T-helper 2 cell (primary cell): ENCODE measurements at regions not wholly inside any gene's neighbourhood (a gene's known extent, or its start where the extent isn't known, plus 50 kb on each side); places are given as distances from the start of the nearest gene placed in this dataset.

Experiments used
- DNase-seq, 5 experiments: peaks; one replicate each; pipeline versions ENCODE4 v3.0.0 to v3.0.0-alpha.2; 2012 to 2022

GRCh38 chr16:86041807-86042206 is 142.8 kb downstream of the IRF8 start:
- no peak for DNase-seq

- no peak for DNase-seq
Observed at GRCh38 chr16:86042393-86042792, 143.4 kb downstream of the IRF8 start.

- no peak for DNase-seq
Observed at GRCh38 chr16:86042996-86043725, 144.2 kb downstream of the IRF8 start.

GRCh38 chr16:86044241-86044671 is 145.3 kb downstream of the IRF8 start:
- peak in 1 of 5 experiments; percentile 26 for DNase-seq

GRCh38 chr16:86044881-86045590 is 146.1 kb downstream of the IRF8 start:
- DNase-seq, result peak in 2 of 5 experiments; percentile 10 to 23

GRCh38 chr16:86045591-86045971 is 146.6 kb downstream of the IRF8 start:
- no peak for DNase-seq

GRCh38 chr16:86046026-86046425 is 147.1 kb downstream of the IRF8 start:
- no peak for DNase-seq

GRCh38 chr16:86046667-86047270 is 147.8 kb downstream of the IRF8 start:
- DNase-seq, result no peak

- DNase-seq, result no peak
Observed at GRCh38 chr16:86048221-86048620, 149.3 kb downstream of the IRF8 start.

GRCh38 chr16:86048882-86049585 is 150.1 kb downstream of the IRF8 start:
- DNase-seq, result no peak

- no peak for DNase-seq
Observed at GRCh38 chr16:86049641-86050040, 150.7 kb downstream of the IRF8 start.

GRCh38 chr16:86050111-86050510 is 151.1 kb downstream of the IRF8 start:
- DNase-seq, result no peak

- DNase-seq, result no peak
Observed at GRCh38 chr16:86050591-86051367, 151.8 kb downstream of the IRF8 start.

- DNase-seq, result no peak
Observed at GRCh38 chr16:86051368-86052114, 152.6 kb downstream of the IRF8 start.

- DNase-seq, result no peak
Observed at GRCh38 chr16:86052115-86052670, 153.2 kb downstream of the IRF8 start.

- DNase-seq, result no peak
Observed at GRCh38 chr16:86052926-86053325, 154.0 kb downstream of the IRF8 start.

GRCh38 chr16:86059253-86060171 is 160.6 kb downstream of the IRF8 start:
- no peak for DNase-seq

- DNase-seq, result no peak
Observed at GRCh38 chr16:86060381-86061317, 161.7 kb downstream of the IRF8 start.

GRCh38 chr16:86061318-86061695 is 162.3 kb downstream of the IRF8 start:
- DNase-seq, result no peak
